Thyroid gland (tissue), 4 donors: ENCODE measurements at regions not wholly inside any gene's neighbourhood (a gene's known extent, or its start where the extent isn't known, plus 50 kb on each side); places are given as distances from the start of the nearest gene placed in this dataset.

Source experiments
- CTCF ChIP-seq, 6 experiments: fragments of 200-600 bp in 3 of 6; fragments of 450-650 bp in 3 of 6; sonication (generic) in 3 of 6; IDR thresholded peaks; one replicate each; pipeline ENCODE4 v1.5.1; 2016 to 2019; ENCODE audit warnings: antibody characterized with exemption in 6 of 6, mild to moderate bottlenecking in 2 of 6, inconsistent platforms in 1 of 6, moderate library complexity in 1 of 6
- POLR2A ChIP-seq, 2 donors: fragments of 450-650 bp; IDR thresholded peaks; one replicate each; pipeline ENCODE4 v1.6.1; 2017; ENCODE audit warnings: antibody characterized with exemption in 2 of 2, mild to moderate bottlenecking in 2 of 2, moderate library complexity in 1 of 2

GRCh38 chr15:101120987-101121386, 130.9 kb downstream of the CHSY1 start:
- TF ChIP-seq CTCF (IDR thresholded peaks at IDR 0.05) (no peak), POLR2A (IDR thresholded peaks at IDR 0.05) (no peak)
